DMS79 treated with DMSO at 0.1 percent for 48 hours (cell line): ENCODE measurements at regions not wholly inside any gene's neighbourhood (a gene's known extent, or its start where the extent isn't known, plus 50 kb on each side); places are given as distances from the start of the nearest gene placed in this dataset.

Source experiments
- DNase-seq: peaks from one replicate; lab custom pipeline; 2025; lab: John Stamatoyannopoulos, UW

DNA sequence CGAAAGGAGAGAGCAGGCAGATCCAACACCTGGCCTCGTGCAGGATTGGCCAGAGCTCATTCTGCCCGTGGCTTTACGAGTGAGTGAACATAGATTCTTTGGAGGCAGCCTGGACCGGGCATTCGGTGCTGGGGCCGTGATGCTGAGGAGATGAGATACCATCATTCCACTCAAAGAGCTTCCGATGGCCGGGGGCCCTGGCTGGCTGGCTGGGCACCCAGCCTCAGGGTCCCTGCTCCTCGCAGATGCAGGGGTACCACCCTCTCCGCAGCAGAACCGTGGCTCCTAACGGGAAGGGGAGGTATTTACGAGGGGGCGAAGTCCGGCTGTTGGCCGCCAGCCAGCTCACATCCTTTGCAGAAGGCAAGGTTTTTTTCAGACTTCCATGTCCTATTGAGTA lies 66.1 kb upstream of the FOXF1 start:
- no peak for DNase-seq

DNA sequence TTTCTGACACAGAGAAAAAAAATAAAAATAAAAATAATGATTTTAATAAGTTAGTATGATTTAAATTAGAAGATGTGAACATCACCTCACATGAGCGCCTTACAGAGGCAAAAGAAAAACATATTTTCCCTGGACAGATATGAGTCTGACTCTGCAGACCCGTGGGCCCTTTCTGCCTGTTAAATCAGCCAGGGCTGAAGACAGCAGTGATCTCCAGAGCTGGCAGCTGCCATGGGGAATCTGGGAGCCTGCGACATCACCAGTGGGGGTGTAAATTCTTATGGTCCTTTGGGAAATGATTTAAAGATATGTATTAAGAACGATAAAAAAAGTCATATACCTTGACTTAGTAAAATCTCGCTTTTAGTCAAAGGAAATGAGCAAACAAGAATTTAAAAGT lies 65.7 kb upstream of the FOXF1 start:
- no peak for DNase-seq

DNA sequence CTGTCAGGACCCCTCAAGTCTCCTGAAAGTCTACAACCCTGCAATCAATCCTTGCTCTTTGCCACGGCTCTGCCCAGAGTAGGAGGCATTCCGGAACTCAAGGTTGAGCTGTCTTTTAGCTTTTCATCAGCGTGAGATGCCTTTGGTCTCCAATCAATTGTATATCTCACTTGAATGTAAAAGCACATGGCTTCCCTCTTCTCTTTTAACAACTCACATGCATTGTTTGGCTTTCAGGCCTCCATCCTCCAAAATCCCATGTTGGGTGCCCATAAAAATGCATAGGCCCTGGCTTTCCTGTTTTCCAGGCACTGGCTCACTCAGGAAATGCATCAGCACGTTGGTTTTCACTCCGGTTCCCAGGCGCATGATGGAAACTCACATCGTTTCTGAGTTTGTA lies 64.0 kb upstream of the FOXF1 start:
- no peak for DNase-seq

DNA sequence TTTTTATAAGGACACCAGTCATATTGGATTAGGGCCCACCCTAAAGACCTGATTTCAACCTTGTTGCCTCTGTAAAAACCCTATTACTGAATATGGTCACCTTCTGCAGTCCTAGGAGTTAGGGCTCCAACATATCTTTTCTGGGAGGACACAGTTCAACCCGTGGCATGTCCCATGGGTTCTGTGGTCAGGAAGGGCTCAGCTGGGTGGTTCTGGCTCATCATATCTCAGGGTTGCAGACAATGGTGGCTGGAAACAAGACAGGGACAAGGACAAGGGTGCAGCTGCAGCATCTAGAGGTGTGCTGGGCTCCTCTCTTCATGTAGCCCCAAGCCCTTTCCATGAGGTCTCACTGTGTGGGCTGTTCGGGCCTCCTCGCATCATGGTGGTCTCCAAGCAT lies 63.1 kb upstream of the FOXF1 start:
- no peak for DNase-seq

DNA sequence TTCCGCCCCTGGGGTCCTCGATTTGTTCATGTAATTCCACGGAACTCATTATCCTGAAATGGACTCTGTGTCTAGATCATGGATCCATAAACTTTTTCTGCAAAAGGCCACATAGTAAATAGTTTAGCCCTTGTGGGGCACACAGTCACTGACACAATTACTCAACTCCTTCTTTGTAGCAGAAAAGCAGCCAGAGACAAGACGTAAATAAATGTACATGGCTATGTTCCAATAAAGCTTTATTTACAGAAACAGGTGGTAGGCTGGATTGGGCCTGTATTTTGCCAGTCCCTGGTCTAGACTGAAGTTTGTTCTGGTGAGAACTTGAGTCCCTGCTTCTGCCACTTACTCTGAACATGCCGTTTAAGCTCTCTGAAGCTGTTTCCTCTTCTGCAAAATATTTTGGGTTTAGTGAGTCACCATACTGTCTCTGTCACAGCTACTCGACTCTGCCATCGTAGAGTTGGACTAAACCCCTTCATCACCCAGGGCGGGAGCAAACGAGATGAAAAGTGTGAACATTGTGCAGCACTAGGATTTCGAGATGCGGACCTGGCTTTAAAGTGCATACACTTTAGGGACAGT lies 61.9 kb upstream of the FOXF1 start:
- no peak for DNase-seq

DNA sequence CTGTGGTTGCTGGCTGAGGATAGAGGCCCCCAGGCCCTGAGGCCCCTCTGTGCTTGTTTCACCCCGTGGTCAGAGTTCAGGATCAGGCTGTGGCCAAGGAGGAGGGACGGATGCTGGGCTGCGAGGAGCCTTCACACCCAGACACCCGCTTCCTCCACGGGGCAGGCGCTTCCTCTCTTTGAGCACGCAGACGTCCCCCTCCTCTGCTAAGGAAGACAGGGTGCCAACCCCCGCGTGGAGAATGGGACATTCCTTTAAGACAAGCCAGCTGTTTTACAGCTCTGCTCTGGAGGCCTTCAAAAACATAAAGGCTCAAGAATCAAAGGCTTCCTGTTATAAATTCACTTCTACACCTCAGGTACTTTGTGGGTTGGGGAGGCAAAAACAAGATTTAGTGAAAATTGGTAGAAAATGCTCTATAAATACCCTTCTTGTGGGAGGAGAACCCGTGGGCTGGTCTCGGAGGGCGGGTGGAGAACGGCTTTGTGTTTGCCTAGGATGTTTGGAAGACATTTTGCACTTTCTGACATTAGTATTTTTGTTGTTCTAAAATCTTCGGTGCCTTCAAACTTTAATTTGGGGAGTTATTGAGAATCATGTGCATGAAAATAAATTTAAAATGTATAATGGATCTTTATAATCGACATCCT lies 60.8 kb upstream of the FOXF1 start:
- DNase-seq = no peak

DNA sequence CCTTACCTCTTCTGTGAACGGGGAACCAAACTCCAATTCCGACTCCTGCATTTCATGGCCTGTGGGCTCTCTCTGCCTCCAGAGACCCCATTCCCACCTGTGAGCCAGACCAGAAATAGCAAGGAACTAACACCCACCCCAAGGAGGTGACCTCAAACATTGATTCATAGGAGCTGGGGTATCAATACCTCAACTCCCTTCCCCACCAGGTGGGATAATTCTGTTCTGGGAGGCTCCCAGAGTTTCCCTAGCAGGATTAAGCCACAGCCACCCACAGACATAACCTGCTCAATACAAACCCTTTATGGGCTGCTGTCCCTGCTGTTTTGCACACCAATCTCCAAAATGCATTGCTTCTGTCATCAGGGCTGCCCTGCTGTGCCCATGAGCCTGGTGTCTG lies 59.6 kb upstream of the FOXF1 start:
- no peak for DNase-seq

DNA sequence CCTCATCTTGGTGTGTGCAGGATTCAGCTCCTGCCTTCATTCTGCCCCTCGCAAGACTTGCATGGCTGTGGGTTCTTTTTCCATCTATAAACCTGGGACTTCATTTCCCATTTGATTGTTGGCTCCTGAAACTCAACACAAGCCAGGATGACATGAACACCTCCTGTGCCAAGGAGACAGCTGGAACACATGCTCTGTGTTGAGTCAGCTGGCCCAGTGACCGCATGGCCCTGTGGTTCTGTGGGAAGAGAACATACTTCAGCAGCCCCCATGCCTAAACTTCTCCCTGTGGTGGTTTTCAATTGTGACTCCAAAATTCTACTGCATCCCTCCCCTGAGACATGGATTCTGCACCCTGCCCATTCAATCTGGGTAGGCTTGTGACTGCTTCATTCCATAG lies 57.9 kb upstream of the FOXF1 start:
- DNase-seq = no peak

DNA sequence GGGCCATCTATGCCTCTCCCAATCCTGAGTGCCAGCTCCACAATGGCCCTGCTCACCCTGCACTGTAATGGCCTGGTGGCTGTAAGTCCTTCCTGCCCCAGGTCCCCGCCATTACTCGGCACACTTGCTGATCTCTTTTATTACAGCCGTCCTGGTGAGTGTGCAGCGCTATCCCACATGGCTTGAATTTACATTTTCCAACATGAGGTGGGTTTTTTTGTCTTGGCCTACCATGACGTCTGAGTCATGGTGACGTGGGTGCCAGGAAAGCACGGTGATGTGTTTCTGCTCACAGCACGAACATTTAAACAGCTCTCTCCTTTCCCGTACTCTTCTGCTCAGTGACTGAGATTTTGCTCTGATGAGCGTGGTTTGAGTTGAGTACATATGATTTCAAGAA lies 55.2 kb upstream of the FOXF1 start:
- DNase-seq = no peak

DNA sequence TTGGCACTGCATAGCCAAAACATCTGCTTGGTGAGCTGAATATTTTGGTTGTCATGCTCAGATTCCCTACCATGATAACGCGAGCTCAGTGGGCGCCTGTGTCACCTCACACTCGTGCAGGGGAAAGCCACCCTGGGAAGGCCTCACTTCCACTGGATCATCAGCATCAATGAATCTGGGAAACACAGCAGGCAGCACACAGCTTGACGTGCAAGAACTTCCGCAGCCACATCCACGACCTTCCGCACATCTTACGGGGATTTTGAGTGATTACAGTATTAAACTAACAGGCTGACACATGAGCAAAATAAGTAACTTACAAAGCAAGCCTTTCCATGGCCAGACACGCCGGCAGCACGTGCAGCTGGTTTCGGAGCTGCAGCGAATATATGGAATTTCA lies 54.7 kb upstream of the FOXF1 start:
- no peak for DNase-seq

DNA sequence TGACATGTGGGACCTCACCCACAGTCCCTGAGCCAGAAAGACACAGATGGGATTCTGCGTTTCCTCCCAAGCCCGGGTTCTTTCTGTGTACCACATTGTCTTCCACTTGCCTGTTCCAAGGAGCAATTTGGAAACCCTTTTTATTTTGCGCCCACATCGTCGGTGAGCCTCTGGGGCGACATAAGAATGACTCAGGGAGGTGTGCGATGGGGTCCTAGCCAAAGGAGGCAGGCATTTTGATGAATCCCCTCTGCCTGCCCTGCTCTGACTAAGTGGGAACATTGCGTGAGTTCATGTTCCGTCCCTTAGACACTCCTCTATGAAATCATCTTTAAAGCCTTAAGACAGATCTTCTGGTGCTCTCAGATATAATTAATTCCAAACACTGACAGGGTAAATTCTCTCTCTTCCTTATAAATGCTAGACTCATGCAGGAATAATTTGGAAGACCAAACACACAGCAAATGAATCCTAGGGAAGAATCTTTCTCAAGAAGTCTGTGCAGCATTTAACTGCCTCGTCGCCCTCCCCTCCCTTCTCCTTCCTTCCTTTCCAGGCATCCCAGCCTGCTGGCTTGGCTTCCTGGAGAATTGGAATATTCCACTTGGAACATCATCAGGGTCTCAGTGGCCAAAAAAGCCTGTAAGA lies 52.7 kb upstream of the FOXF1 start:
- DNase-seq = no peak

DNA sequence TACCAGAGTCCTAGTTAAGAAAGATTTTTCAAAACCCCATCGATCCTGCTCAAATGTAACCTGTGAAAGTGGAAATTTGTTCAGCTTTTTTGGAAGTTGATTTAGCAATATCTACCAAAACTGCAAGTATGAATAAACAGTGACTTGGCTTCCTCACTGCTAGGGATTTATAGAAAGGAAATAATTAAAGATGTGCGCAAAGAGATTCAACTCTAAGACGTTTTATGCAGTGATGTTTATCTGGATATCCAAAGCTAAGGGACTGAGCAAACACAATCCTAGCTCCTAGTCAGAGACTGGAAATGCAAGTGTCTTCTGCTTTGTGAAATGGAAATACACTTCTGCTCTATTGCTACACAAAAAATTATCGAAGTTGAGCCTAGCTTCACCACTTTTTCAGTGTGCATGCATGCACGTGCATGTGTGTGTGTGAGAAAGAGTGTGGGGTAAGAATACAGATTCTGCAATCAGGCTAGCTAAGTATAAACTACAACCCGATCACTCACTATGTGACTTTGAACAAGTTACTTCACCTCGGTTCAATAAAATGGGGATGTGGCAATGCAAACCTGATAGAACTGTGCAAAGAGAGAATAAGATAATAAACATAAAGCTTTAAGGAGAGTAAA lies 52.1 kb upstream of the FOXF1 start:
- no peak for DNase-seq

DNA sequence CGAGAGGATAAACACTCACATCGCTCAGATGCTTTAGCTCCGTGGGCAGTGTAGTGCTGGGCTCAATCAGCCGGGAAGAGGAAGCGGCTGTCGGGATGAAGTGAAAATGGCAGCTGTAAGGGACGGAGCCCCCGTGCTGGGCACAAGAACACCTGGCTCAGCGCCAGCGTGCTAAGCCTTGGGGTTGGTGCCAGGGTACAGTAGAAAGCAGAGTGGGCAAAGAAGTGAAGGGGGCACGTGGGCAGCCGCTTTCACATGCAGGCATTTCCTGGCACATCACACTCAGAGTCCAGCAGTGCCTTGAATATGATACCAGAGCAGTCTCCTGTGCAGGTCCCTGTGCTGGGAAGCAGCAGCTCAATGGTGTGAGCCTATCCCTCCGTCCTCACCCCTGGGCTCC lies 51.1 kb upstream of the FOXF1 start:
- no peak for DNase-seq
